ENCODE measurements at regions not wholly inside any gene's neighbourhood (a gene's known extent, or its start where the extent isn't known, plus 50 kb on each side); places are given as distances from the start of the nearest gene placed in this dataset.
A peak's percentile ranks its signal among the peaks of the same experiment; 100 is the strongest.

- DNase-seq = no peak
These were observed 54.3 kb downstream of the FAM241B start for GRCh38 chr10:69684020-69684980.

DNA sequence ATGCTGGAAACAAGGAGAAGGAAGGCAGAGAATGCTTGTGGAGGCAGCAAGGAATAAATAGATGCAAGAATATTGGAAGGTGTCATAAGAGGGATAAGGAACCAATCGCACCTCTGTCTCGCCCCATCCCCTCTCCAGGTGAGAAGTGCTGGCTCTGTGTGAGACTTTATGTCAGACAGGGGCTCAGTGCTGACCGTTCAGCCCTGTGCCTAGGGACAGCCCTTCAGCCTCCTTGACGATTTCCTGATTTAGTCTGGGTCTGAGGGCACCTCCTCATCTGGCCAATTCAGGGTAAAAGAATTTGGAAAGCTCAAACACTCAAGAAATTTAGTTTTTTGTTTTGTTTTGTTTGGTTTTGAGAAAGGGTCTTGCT lies 54.9 kb downstream of the FAM241B start:
- no peak for DNase-seq

- DNase-seq = no peak
These were observed 55.4 kb downstream of the FAM241B start for GRCh38 chr10:69685426-69685801.

GRCh38 chr10:69685802-69686585 lies 55.9 kb downstream of the FAM241B start:
- DNase-seq = no peak

DNA sequence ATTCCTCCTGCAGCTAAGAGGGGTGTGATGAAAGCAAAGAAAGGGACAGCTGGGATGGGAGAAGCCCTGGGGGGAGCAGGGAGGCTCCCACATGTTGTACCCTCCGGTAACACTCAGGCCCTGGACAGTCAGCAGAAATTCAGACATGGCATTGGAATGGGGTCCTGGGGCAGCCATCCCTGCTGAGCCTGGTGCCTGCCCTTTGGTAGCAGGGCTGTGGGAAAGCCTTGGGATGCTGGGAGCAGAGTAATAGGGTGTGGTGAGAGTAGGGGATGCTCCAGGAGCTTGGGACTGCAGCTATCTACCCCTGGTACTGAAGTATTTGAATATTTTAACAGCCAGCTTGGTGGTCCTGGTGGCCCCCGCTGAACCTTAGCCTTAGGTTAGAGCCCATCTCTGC lies 56.8 kb downstream of the FAM241B start:
- no peak for DNase-seq

GRCh38 chr10:69687426-69687825 lies 57.4 kb downstream of the FAM241B start:
- DNase-seq = no peak

DNA sequence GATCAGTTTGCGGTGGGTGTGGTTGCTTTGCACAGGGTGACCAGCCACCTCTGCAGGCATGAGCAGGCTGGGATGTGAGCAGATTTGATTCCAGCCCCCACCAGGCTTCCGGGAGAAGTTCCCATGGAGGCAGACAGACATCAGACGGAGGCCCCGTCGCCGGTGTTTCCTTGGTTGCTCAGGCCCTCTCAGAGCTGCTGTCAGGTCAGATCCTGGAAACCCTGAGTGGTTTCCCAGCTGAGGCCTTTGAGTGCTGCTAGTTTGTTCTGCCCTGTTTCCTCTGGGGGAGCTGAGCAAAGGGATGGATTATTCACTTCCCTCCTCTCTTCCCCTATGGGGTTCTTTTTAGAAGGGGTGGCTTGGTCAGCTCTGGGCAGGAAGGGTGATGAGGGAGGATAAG lies 62.2 kb downstream of the FAM241B start:
- no peak for DNase-seq

- no peak for DNase-seq
These were observed 62.8 kb downstream of the FAM241B start for GRCh38 chr10:69692891-69693290.

DNA sequence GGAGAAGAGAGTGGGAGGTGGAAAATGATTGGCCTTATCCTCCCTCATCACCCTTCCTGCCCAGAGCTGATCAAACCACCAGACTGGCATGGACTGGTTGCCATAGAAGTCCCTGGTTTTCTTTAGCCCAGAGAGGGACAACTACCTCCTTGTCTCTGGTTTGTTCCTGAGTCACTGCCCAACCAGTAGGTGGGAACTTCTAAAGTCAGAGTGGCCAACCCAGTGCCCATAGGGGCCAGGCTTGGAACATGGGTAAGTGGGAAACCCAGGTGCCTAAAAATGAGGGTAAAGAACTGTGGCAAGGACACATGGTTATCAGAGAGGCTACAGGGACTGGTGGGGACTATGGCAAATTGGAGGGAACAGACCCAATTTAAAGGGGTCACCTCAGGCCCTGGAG lies 63.8 kb downstream of the FAM241B start:
- DNase-seq = no peak

GRCh38 chr10:69696073-69696731 lies 66.2 kb downstream of the FAM241B start:
- DNase-seq = peak; percentile 92

GRCh38 chr10:69697006-69697405 lies 67.0 kb downstream of the FAM241B start:
- no peak for DNase-seq

- DNase-seq = no peak
These were observed 73.2 kb downstream of the FAM241B start for GRCh38 chr10:69703256-69703655.

GRCh38 chr10:69703766-69704630 lies 74.0 kb downstream of the FAM241B start:
- no peak for DNase-seq

DNA sequence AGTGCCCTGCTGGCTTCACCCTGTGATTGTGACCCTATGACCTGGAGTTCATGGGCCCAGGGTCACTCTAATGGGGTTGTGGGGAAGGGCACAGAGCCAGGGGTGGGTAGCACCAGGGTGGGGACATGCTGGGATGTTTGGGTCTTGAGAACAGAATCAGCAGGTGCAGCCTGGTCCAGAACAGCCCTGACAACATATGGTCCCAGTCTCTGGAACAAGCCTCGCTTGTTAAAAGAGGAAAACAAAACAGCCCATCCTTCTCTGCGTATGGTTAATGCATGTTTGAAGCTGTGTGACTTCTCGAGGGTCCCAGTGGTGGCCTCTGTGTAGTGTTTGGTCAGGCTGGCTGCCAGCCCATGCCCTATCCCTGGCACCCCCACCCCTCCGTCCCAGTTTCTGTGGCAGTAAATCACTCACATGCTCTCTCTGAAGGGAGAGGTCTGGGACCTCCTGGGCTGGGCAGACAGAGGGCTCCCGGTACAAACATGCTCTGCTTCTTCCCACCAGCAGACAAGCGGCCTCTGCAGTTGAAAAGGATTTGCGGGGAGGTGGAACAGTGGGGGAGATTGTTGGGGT lies 79.4 kb downstream of the FAM241B start:
- DNase-seq = no peak

- no peak for DNase-seq
These were observed 80.2 kb downstream of the FAM241B start for GRCh38 chr10:69710008-69710888.

DNA sequence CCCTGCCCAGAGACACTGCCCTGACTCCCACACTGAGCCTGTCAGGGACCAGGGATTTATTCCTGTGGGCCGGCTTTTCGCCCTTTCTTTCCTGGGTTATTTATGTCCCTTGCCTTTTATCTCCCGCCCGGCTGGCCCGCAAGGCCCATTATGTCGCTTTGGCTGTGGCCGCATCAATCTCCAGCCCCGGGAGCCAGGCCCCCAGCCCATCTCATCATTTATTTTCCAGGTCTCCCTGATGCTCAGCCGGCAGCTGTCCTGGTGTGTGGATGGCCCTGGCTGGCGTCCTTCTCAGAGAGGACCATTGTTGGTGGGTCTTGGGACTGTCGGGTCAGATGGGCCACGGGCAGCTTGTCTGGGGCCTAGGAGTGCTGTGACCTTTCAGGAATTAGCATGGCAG lies 82.3 kb downstream of the FAM241B start:
- DNase-seq = no peak

- DNase-seq = no peak
These were observed 84.5 kb downstream of the FAM241B start for GRCh38 chr10:69714572-69714971.

- DNase-seq = no peak
These were observed 85.3 kb downstream of the FAM241B start for GRCh38 chr10:69715156-69715898.

DNA sequence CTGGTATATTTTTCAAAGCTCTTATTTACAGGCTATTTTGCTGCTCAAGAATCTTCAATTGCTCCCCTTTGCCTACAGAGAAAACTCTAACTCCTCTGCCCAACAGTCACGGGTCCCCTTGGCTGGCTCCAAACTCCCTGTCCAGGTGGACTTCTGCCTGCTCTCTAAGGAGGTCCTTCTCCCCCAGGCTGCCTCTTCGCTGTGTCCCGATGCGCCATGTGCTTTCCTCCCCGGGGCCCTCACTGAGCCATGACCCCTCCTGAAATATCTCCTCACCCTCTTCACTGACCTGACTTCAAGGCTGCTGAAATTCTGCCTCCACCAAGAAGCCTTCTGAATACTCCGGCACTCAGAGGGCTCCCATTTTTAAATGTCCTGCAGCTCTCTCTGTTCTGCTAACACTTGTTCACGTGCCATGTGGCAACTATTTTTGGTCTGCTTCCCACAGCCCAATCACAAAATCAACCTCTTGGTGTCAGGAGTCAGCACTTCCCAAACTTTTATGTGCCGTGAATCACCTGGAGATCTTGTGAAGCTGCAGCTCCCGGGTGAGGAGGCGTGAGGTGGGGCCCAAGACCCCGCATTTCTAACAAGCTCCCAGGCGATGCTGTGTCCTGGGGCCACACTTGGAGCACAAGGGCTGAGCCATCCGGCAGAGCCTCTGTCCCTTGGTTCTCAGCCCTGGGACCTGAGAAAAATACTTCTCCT lies 85.7 kb upstream of the COL13A1 start:
- DNase-seq = no peak
